B cell (primary cell): ENCODE measurements at regions not wholly inside any gene's neighbourhood (a gene's known extent, or its start where the extent isn't known, plus 50 kb on each side); places are given as distances from the start of the nearest gene placed in this dataset.

Experiments used
- ATAC-seq: fragments of 200-7000 bp; cut with Tn5 transposase; one replicate; pipeline ENCODE4 v1.10.0; 2021; ENCODE audit warnings: low read depth, mild to moderate bottlenecking, moderate number of reproducible peaks, moderate library complexity
- CTCF ChIA-PET: fragments of 350-600 bp; sonication (Branson Sonifier 250); formaldehyde crosslinking; loops from one replicate; lab custom pipeline; 2021; ENCODE audit warnings: antibody characterized with exemption, inconsistent platforms; lab: Charles Lee
- POLR2A ChIA-PET: fragments of 350-600 bp; sonication (Branson Sonifier 250); formaldehyde crosslinking; loops from one replicate; lab custom pipeline; 2021; ENCODE audit warnings: antibody characterized with exemption; lab: Charles Lee
- DNase-seq: peaks from one replicate; pipeline ENCODE4 v3.0.0; 2013
- H2AFZ ChIP-seq: 2 replicates; pipeline ENCODE4 v1.6.1; 2012; ENCODE audit warnings: mild to moderate bottlenecking, low read depth, low read length; ENCODE audit not compliant: insufficient read depth, poor library complexity, severe bottlenecking
- H3K27ac ChIP-seq, 2 donors: 1 replicate in 1 of 2; 2 replicates in 1 of 2; pipeline ENCODE4 v1.5.1; 2012 to 2013; ENCODE audit warnings: low read length in 2 of 2, mild to moderate bottlenecking in 2 of 2, moderate library complexity in 1 of 2
- H3K27me3 ChIP-seq, 4 experiments: fragments of 200-600 bp in 1 of 4; sonication (generic) in 1 of 4; replicated peaks in 1 of 4; 1 replicate in 2 of 4; 2 replicates in 2 of 4; pipeline versions ENCODE4 v1.6.1 to v1.7.0; 2013 to 2016; ENCODE audit warnings: low read length in 3 of 4, mild to moderate bottlenecking in 2 of 4, mixed read lengths in 1 of 4, moderate library complexity in 1 of 4; ENCODE audit not compliant: insufficient read depth in 4 of 4, control insufficient read depth in 3 of 4; ENCODE audit errors: control extremely low read depth in 1 of 4
- H3K36me3 ChIP-seq, 2 experiments: replicated peaks in 1 of 2; 1 replicate in 1 of 2; 2 replicates in 1 of 2; pipeline versions ENCODE4 v1.6.1 to v1.7.1; 2013; ENCODE audit warnings: low read length in 1 of 2; ENCODE audit not compliant: insufficient read depth in 2 of 2, control insufficient read depth in 1 of 2; ENCODE audit errors: control extremely low read depth in 1 of 2, extremely low read depth in 1 of 2
- H3K4me1 ChIP-seq, 2 donors: fragments of 200-600 bp in 1 of 2; sonication (generic) in 1 of 2; 1 replicate in 1 of 2; 2 replicates in 1 of 2; pipeline versions ENCODE4 v1.5.1 to v1.6.1; 2013 to 2017; ENCODE audit warnings: low read length in 2 of 2; ENCODE audit not compliant: control insufficient read depth in 2 of 2, insufficient read depth in 2 of 2
- H3K4me2 ChIP-seq: replicated peaks from 2 replicates; pipeline ENCODE3; 2012; ENCODE audit warnings: mild to moderate bottlenecking, low read depth, low read length; ENCODE audit not compliant: poor library complexity, severe bottlenecking
- H3K4me3 ChIP-seq, 5 experiments: fragments of 200-600 bp in 1 of 5; sonication (generic) in 1 of 5; 1 replicate in 3 of 5; 2 replicates in 2 of 5; pipeline versions ENCODE4 v1.5.1 to v1.7.0; 2011 to 2016; ENCODE audit warnings: low read length in 4 of 5, mild to moderate bottlenecking in 4 of 5, low read depth in 2 of 5, control low read depth in 1 of 5, moderate library complexity in 1 of 5; ENCODE audit not compliant: insufficient read depth in 1 of 5; ENCODE audit errors: control extremely low read depth in 1 of 5, extremely low read depth in 1 of 5
- H3K79me2 ChIP-seq: fragments of 200-600 bp; sonication (generic); one replicate; pipeline ENCODE4 v1.6.0; 2016; ENCODE audit warnings: low read length; ENCODE audit not compliant: control insufficient read depth, insufficient read depth
- H3K9ac ChIP-seq: fragments of 200-600 bp; sonication (generic); 2 replicates; pipeline ENCODE4 v1.6.1; 2017; ENCODE audit warnings: mild to moderate bottlenecking, low read length, moderate library complexity
- H3K9me3 ChIP-seq, 3 donors: one replicate each; pipeline versions ENCODE4 v1.6.1 to v1.7.1; 2013; ENCODE audit warnings: low read length in 2 of 3; ENCODE audit not compliant: control insufficient read depth in 2 of 3, insufficient read depth in 1 of 3; ENCODE audit errors: control extremely low read depth in 1 of 3
- H4K20me1 ChIP-seq: 2 replicates; pipeline ENCODE4 v1.6.0; 2012; ENCODE audit warnings: mild to moderate bottlenecking, low read length; ENCODE audit not compliant: insufficient read depth, control insufficient read depth, poor library complexity, severe bottlenecking
- H3K27ac Mint-ChIP-seq: one replicate; pipeline ENCODE4 v1.8.0; 2021; ENCODE audit warnings: mixed read lengths
- H3K27me3 Mint-ChIP-seq: one replicate; pipeline ENCODE4 v1.8.0; 2021; ENCODE audit warnings: mixed read lengths
- H3K4me1 Mint-ChIP-seq: one replicate; pipeline ENCODE4 v1.8.0; 2021; ENCODE audit warnings: mixed read lengths
- H3K4me3 Mint-ChIP-seq: one replicate; pipeline ENCODE4 v1.8.0; 2021; ENCODE audit warnings: mixed read lengths
- H3K9me3 Mint-ChIP-seq: one replicate; pipeline ENCODE4 v1.8.0; 2022; ENCODE audit warnings: mixed read lengths; ENCODE audit not compliant: insufficient read depth
- EZH2 ChIP-seq: IDR thresholded peaks from 2 replicates; pipeline ENCODE4 v1.6.1; 2012; ENCODE audit warnings: borderline replicate concordance, low read depth, mild to moderate bottlenecking, moderate library complexity, low read length; ENCODE audit not compliant: insufficient read depth, poor library complexity, severe bottlenecking
- WGBS: methylation state at CpG from one replicate; pipeline ENCODE4 v1.1.5; 2013; ENCODE audit warnings: missing lambda C conversion rate; ENCODE audit not compliant: insufficient coverage; 5-methylcytosine and 5-hydroxymethylcytosine counted together
- intact Hi-C: fragments of 100-400 bp; cut with micrococcal nuclease; formaldehyde crosslinking; loops from one replicate; pipeline ENCODE4 v1.10.0; 2022
- TF ChIP-seq, protein P1 (sequence below): fragments of 200-600 bp; IDR thresholded peaks from one replicate; pipeline ENCODE4 v1.8.0; 2022; ENCODE audit warnings: antibody characterized with exemption, mild to moderate bottlenecking

DNA sequence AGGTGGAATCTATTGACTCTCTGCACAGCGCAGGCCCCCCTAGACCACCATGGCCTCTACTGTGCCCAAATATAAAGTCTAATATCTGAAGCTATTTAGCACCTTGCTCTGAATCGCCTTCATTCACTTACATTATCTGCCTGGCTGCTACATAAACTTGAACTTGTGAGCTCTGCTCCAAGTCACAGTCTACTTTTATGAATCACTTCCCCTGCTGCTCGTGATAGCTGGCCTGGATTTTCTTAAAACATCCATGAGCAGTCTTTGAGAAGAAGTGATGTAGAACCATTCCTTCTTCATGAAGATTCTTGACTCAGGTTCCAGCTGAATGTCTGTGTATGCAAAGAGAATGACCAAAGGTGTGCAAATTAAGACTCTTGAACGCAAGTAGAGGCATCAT lies 359.5 kb downstream of the RND3 start:
- Histone ChIP-seq H3K4me3 (no peak overlapping the region), H3K79me2 (no peaks in the 10 kb centered on the region), H3K27me3 (no peaks in the 10 kb centered on the region), H3K9ac (no peak overlapping the region), H3K9me3 (peaks cover 0 to 4% (median 0%) of the 10 kb centered on the region in 3 donors), H4K20me1 (no peaks in the 10 kb centered on the region), H3K27ac (no peak overlapping the region), H3K36me3 (no peaks in the 10 kb centered on the region), H2AFZ (no peak overlapping the region), H3K4me2 (no peak overlapping the region), H3K4me1 (no peaks in the 10 kb centered on the region)
- 67% methylated on average over 1 of the region's 4 CpGs for WGBS
- ATAC-seq (no peak), DNase-seq (no peak)
- CTCF ChIA-PET = no interaction called here
- no peak for TF ChIP-seq EZH2
- TF ChIP-seq, protein P1, sequence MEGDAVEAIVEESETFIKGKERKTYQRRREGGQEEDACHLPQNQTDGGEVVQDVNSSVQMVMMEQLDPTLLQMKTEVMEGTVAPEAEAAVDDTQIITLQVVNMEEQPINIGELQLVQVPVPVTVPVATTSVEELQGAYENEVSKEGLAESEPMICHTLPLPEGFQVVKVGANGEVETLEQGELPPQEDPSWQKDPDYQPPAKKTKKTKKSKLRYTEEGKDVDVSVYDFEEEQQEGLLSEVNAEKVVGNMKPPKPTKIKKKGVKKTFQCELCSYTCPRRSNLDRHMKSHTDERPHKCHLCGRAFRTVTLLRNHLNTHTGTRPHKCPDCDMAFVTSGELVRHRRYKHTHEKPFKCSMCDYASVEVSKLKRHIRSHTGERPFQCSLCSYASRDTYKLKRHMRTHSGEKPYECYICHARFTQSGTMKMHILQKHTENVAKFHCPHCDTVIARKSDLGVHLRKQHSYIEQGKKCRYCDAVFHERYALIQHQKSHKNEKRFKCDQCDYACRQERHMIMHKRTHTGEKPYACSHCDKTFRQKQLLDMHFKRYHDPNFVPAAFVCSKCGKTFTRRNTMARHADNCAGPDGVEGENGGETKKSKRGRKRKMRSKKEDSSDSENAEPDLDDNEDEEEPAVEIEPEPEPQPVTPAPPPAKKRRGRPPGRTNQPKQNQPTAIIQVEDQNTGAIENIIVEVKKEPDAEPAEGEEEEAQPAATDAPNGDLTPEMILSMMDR = no peak
- H3K4me3 Mint-ChIP-seq = no peak overlapping the region
- no peaks in the 10 kb centered on the region for H3K27me3 Mint-ChIP-seq
- no peaks in the 10 kb centered on the region for H3K9me3 Mint-ChIP-seq
- no peaks in the 10 kb centered on the region for H3K4me1 Mint-ChIP-seq
- no peak overlapping the region for H3K27ac Mint-ChIP-seq
- POLR2A ChIA-PET = no interaction called here
- intact Hi-C loops = no loop called here

DNA sequence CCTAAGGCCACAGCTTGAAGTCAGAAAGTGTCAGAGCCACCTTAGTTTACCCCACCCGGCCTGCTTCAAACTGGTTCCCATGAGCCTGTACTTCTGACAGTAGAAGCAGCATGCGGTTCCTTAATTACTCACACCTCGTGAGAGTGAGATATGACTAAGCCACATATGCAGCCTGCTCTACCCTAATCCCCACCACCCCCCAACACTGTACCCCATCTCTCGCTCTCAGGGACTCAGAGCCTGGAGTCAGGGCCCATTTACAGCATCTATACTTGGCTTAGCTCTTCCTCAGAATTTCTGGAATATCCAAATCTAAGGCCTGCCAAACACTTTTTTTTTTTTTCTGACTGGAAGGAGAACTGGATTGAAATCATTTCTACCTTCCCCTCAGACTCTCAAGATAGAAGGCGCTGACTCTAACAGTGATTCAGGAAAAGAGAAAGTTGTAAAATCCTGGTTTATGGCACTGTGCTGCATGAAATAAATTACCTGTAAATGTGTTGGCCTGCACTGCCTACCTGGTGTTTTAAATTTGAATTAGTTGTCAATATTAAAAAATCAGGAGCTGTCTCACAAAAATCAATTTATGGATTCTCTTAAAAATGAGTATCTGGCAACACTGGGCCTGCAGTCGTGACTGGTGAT lies 360.0 kb downstream of the RND3 start:
- no peak overlapping the region for H3K27ac ChIP-seq
- CTCF ChIA-PET = no interaction called here
- H3K79me2 ChIP-seq = no peaks in the 10 kb centered on the region
- no peaks in the 10 kb centered on the region for H3K9me3 Mint-ChIP-seq
- no peak overlapping the region for H3K4me3 ChIP-seq
- 97% methylated on average over 4 of the region's 6 CpGs for WGBS
- intact Hi-C loops = no loop called here
- TF ChIP-seq, protein P1 = no peak
- no peak for TF ChIP-seq EZH2
- POLR2A ChIA-PET = no interaction called here
- no peak for ATAC-seq
- H3K27me3 Mint-ChIP-seq = no peaks in the 10 kb centered on the region
- no peak overlapping the region for H3K4me3 Mint-ChIP-seq
- H2AFZ ChIP-seq = no peak overlapping the region
- H3K27me3 ChIP-seq = no peaks in the 10 kb centered on the region
- no peaks in the 10 kb centered on the region for H3K36me3 ChIP-seq
- H3K4me1 Mint-ChIP-seq = no peaks in the 10 kb centered on the region
- H3K4me2 ChIP-seq = no peak overlapping the region
- no peaks in the 10 kb centered on the region for H3K4me1 ChIP-seq
- H3K27ac Mint-ChIP-seq = no peak overlapping the region
- H3K9me3 ChIP-seq = peaks cover 0 to 4% (median 0%) of the 10 kb centered on the region in 3 donors
- H4K20me1 ChIP-seq = no peaks in the 10 kb centered on the region
- DNase-seq = no peak
- H3K9ac ChIP-seq = no peak overlapping the region
